OCI-LY1 (cell line): ENCODE measurements at regions not wholly inside any gene's neighbourhood (a gene's known extent, or its start where the extent isn't known, plus 50 kb on each side); places are given as distances from the start of the nearest gene placed in this dataset.

Source experiments
- CTCF ChIP-seq: fragments of 200-600 bp; sonication (generic), shearing (Covaris generic); IDR thresholded peaks from 2 replicates; pipeline ENCODE4 v1.5.1; 2017; ENCODE audit warnings: mild to moderate bottlenecking, antibody characterized with exemption, low read length, moderate library complexity, mixed read lengths
- EZH2 ChIP-seq: fragments of 200-600 bp; sonication (generic), shearing (Covaris generic); IDR thresholded peaks from 2 replicates; pipeline ENCODE4 v1.8.0; 2017; ENCODE audit warnings: borderline replicate concordance, mixed run types, mild to moderate bottlenecking, antibody characterized with exemption, low read length, moderate library complexity, mixed read lengths

GRCh38 chr18:2053490-2054089, 517.7 kb downstream of the METTL4 start:
- TF ChIP-seq CTCF (no peak), EZH2 (no peak)
